HepG2 (cell line): ENCODE measurements at regions not wholly inside any gene's neighbourhood (a gene's known extent, or its start where the extent isn't known, plus 50 kb on each side); places are given as distances from the start of the nearest gene placed in this dataset.

Source experiments
- ATAC-seq: fragments of 200-7000 bp; cut with Tn5 transposase; 3 replicates; pipeline ENCODE4 v1.9.1; 2020; ENCODE audit warnings: mild to moderate bottlenecking, moderate library complexity
- BruUV-seq: library from RNA; stranded (reverse); fragments of 400-500 nt; replicated peaks from 2 replicates; lab custom pipeline; 2021; lab: Mats Ljungman, UMichigan
- CTCF ChIA-PET: fragments of 300-600 bp; formaldehyde crosslinking; extraction: SDS; loops from one replicate; lab custom pipeline; 2021; ENCODE audit warnings: low total read pairs, inconsistent platforms, low intra/inter-chr PET ratio; lab: Yijun Ruan, JAX
- POLR2A ChIA-PET: fragments of 350-600 bp; sonication (Branson Sonifier 250); formaldehyde crosslinking; loops from one replicate; lab custom pipeline; 2020; ENCODE audit warnings: antibody characterized with exemption, inconsistent platforms; lab: Yijun Ruan, JAX
- DNase-seq: peaks from one replicate; pipeline ENCODE4 v3.0.0-alpha.2; 2015; ENCODE audit warnings: low spot score
- FAIRE-seq: peaks from 3 replicates; lab custom pipeline; 2011; peaks lifted over from hg19 to GRCh38; lab: Jason Lieb, UNC
- H2AFZ ChIP-seq: one replicate; pipeline ENCODE4 v1.6.1; 2011; ENCODE audit warnings: low read length, inconsistent platforms
- H3K27ac ChIP-seq: fragments of 300-600 bp; 3 replicates; pipeline ENCODE4 v1.8.0; 2011; ENCODE audit warnings: mixed run types, mild to moderate bottlenecking, mixed read lengths, low read length, inconsistent platforms; ENCODE audit not compliant: insufficient read depth; ENCODE audit errors: extremely low read length
- H3K27me3 ChIP-seq, 2 experiments: fragments of 200-600 bp in 1 of 2; 2 replicates in 1 of 2; 3 replicates in 1 of 2; pipeline versions ENCODE4 v1.6.0 to v1.8.0; 2011; ENCODE audit warnings: low read length in 2 of 2, mild to moderate bottlenecking in 2 of 2, moderate library complexity in 2 of 2, inconsistent platforms in 1 of 2; ENCODE audit not compliant: insufficient read depth in 2 of 2, control insufficient read depth in 1 of 2
- H3K36me3 ChIP-seq, 2 experiments: fragments of 200-600 bp in 1 of 2; replicated peaks in 1 of 2; 2 replicates in 1 of 2; 3 replicates in 1 of 2; pipeline versions ENCODE4 v1.5.1 to v1.8.0; 2011; ENCODE audit warnings: low read length in 2 of 2, inconsistent platforms in 1 of 2; ENCODE audit not compliant: insufficient read depth in 2 of 2, control insufficient read depth in 1 of 2
- H3K4me1 ChIP-seq: 2 replicates; pipeline ENCODE4 v1.5.1; 2012; ENCODE audit warnings: low read length, inconsistent platforms; ENCODE audit not compliant: insufficient read depth
- H3K4me2 ChIP-seq: 2 replicates; pipeline ENCODE4 v1.6.0; 2011; ENCODE audit warnings: low read depth, low read length, inconsistent platforms
- H3K4me3 ChIP-seq, 3 experiments: fragments of 200-600 bp in 1 of 3; sonication (generic), shearing (Covaris generic) in 1 of 3; replicated peaks in 1 of 3; 2 replicates each; pipeline ENCODE4 v1.5.1; 2011 to 2016; ENCODE audit warnings: low read length in 3 of 3, inconsistent platforms in 2 of 3, low read depth in 2 of 3, mild to moderate bottlenecking in 2 of 3, control low read depth in 1 of 3, mixed read lengths in 1 of 3; ENCODE audit not compliant: insufficient read depth in 1 of 3
- H3K79me2 ChIP-seq: one replicate; pipeline ENCODE4 v1.6.1; 2011; ENCODE audit warnings: low read length, inconsistent platforms; ENCODE audit not compliant: insufficient read depth
- H3K9ac ChIP-seq: 2 replicates; pipeline ENCODE4 v1.6.0; 2011; ENCODE audit warnings: mild to moderate bottlenecking, low read depth, low read length, inconsistent platforms; ENCODE audit not compliant: insufficient read depth
- H3K9me3 ChIP-seq: 2 replicates; pipeline ENCODE4 v1.5.1; 2012; ENCODE audit warnings: mild to moderate bottlenecking, low read length
- H4K20me1 ChIP-seq: 2 replicates; pipeline ENCODE4 v1.6.0; 2011; ENCODE audit warnings: inconsistent platforms, mild to moderate bottlenecking, low read length, moderate library complexity; ENCODE audit not compliant: insufficient read depth
- BHLHE40 ChIP-seq: IDR thresholded peaks from 2 replicates; pipeline ENCODE4 v1.6.1; 2011; ENCODE audit warnings: low read length, improper control_type of control experiment
- CREB1 ChIP-seq, 2 experiments: fragments of 450-650 bp in 1 of 2; IDR thresholded peaks; 2 replicates each; pipeline ENCODE4 v1.6.1; 2016 to 2017; ENCODE audit warnings: control low read depth in 1 of 2, mild to moderate bottlenecking in 1 of 2, missing compliant biosample characterization in 1 of 2, missing genetic modification characterization in 1 of 2
- GLI4 ChIP-seq: sonication (generic); formaldehyde crosslinking; IDR thresholded peaks from 2 replicates; pipeline ENCODE4 v1.5.1; 2020; ENCODE audit warnings: missing genetic modification reagents, mild to moderate bottlenecking, moderate library complexity, borderline replicate concordance
- GPN1 ChIP-seq: sonication (generic); formaldehyde crosslinking; IDR thresholded peaks from 2 replicates; pipeline ENCODE4 v1.5.1; 2020; ENCODE audit warnings: missing genetic modification reagents, borderline replicate concordance
- MEF2D ChIP-seq: sonication (generic); formaldehyde crosslinking; IDR thresholded peaks from 2 replicates; pipeline ENCODE4 v1.5.1; 2020; ENCODE audit warnings: mild to moderate bottlenecking, missing genetic modification reagents
- MEIS2 ChIP-seq: sonication (generic); formaldehyde crosslinking; IDR thresholded peaks from 2 replicates; pipeline ENCODE4 v1.9.0; 2021; ENCODE audit warnings: mild to moderate bottlenecking, missing genetic modification reagents
- MXI1 ChIP-seq: IDR thresholded peaks from 3 replicates; pipeline ENCODE4 v1.6.1; 2012; ENCODE audit warnings: low read depth, low read length, inconsistent platforms, borderline replicate concordance
- TCF7L2 ChIP-seq: IDR thresholded peaks from 2 replicates; pipeline ENCODE4 v1.6.1; 2011; ENCODE audit warnings: mild to moderate bottlenecking, low read depth, low read length, moderate library complexity
- U2AF1 ChIP-seq: fragments of 200-400 bp; formaldehyde crosslinking; optimal IDR thresholded peaks from 2 replicates; pipeline ENCODE3; 2017; ENCODE audit warnings: mild to moderate bottlenecking, low read depth, low read length
- ZNF224 ChIP-seq: sonication (generic); formaldehyde crosslinking; IDR thresholded peaks from 2 replicates; pipeline ENCODE4 v1.5.0; 2020; ENCODE audit warnings: mild to moderate bottlenecking, missing genetic modification reagents
- ZNF615 ChIP-seq: sonication (generic); formaldehyde crosslinking; IDR thresholded peaks from 2 replicates; pipeline ENCODE4 v1.5.0; 2020; ENCODE audit warnings: mild to moderate bottlenecking, missing genetic modification reagents, borderline replicate concordance
- ZSCAN30 ChIP-seq: sonication (generic); formaldehyde crosslinking; IDR thresholded peaks from 2 replicates; pipeline ENCODE4 v1.5.0; 2020; ENCODE audit warnings: mild to moderate bottlenecking, missing genetic modification reagents
- ZZZ3 ChIP-seq: sonication (generic); formaldehyde crosslinking; IDR thresholded peaks from 2 replicates; pipeline ENCODE4 v1.4.0; 2020; ENCODE audit warnings: missing genetic modification reagents, mild to moderate bottlenecking, borderline replicate concordance
- WGBS: methylation state at CpG from one replicate; pipeline ENCODE4 v1.1.6; 2017; ENCODE audit warnings: low lambda C conversion rate; 5-methylcytosine and 5-hydroxymethylcytosine counted together
- in situ Hi-C: cut with HindIII; loops from 2 replicates; pipeline ENCODE4 v1.10.0; 2017; ENCODE audit warnings: low pct_unique_long_range_greater_than_20kb; ENCODE audit not compliant: extremely low pct_ligation_motif_present
- intact Hi-C: fragments of 100-400 bp; cut with micrococcal nuclease; formaldehyde crosslinking; loops from one replicate; pipeline ENCODE4 v1.10.0; 2022; ENCODE audit not compliant: unreplicated experiment
- TF ChIP-seq, protein P1 (sequence below): IDR thresholded peaks from 2 replicates; pipeline ENCODE4 v1.6.1; 2012; ENCODE audit warnings: low read depth, low read length, improper control_type of control experiment

GRCh38 chr3:112730210-112730609 is 89.3 kb upstream of the CCDC80 start (continued):
- no peak for TF ChIP-seq MXI1
- no peak for TF ChIP-seq BHLHE40
- TF ChIP-seq, protein P1, sequence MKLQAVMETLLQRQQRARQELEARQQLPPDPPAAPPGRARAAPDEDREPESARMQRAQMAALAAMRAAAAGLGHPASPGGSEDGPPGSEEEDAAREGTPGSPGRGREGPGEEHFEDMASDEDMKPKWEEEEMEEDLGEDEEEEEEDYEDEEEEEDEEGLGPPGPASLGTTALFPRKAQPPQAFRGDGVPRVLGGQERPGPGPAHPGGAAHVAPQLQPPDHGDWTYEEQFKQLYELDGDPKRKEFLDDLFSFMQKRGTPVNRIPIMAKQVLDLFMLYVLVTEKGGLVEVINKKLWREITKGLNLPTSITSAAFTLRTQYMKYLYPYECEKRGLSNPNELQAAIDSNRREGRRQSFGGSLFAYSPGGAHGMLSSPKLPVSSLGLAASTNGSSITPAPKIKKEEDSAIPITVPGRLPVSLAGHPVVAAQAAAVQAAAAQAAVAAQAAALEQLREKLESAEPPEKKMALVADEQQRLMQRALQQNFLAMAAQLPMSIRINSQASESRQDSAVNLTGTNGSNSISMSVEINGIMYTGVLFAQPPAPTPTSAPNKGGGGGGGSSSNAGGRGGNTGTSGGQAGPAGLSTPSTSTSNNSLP: no peak
- no peak for TF ChIP-seq MEIS2
- no peak for TF ChIP-seq ZSCAN30 (CRISPR knock-in tag)
- TF ChIP-seq TCF7L2: no peak
- TF ChIP-seq GLI4 (CRISPR knock-in tag): no peak
- TF ChIP-seq ZNF615: no peak

DNA sequence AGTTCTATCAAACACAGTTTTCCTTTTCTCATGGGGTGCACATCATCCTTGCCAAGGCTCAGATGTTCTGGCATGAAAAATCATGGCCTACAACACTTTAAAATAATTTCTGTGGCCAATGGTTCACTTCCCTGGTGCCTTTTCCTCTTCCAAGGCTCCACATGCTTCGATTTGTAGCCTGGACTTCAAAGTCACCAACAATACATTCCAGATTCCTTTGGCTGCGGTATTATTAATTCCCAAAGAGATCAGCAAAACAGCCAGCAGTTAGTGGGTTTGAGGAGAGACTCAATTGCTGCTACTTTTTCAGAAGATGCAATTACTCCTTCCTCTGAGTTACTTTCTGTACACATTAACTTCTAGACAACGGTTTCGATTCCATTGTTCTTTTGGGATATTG is 80.3 kb upstream of the CCDC80 start:
- ATAC-seq (no peak), FAIRE-seq (no peak), DNase-seq (no peak)
- no peak overlapping the region for H3K9ac ChIP-seq
- ChIA-PET POLR2A (no interaction called here), CTCF (no interaction called here)
- in situ Hi-C loops (no loop called here), intact Hi-C loops (no loop called here)
- no peaks in the 10 kb centered on the region for H3K9me3 ChIP-seq
- H3K79me2 ChIP-seq: no peaks in the 10 kb centered on the region
- no peaks in the 10 kb centered on the region for H3K4me1 ChIP-seq
- H3K4me2 ChIP-seq: no peak overlapping the region
- H4K20me1 ChIP-seq: no peaks in the 10 kb centered on the region
- WGBS: 0% methylated on average over 4 of the region's 4 CpGs
- BruUV-seq: no TSS peak
- no peaks in the 10 kb centered on the region for H3K36me3 ChIP-seq
- no peak overlapping the region for H3K4me3 ChIP-seq
- H3K27ac ChIP-seq: no peak overlapping the region
- H2AFZ ChIP-seq: no peak overlapping the region
- no peak for TF ChIP-seq ZZZ3
- TF ChIP-seq MEF2D (CRISPR knock-in tag): no peak
- no peak for TF ChIP-seq U2AF1
- no peak for TF ChIP-seq ZNF224 (CRISPR knock-in tag)
- TF ChIP-seq CREB1 (IDR thresholded peaks at IDR 0.05): no peak
- TF ChIP-seq CREB1 (CRISPR knock-in tag; IDR thresholded peaks at IDR 0.05): no peak
- TF ChIP-seq GPN1: no peak
- TF ChIP-seq, all 625 proteins: peak for 0
- H3K27me3 ChIP-seq: no peaks in the 10 kb centered on the region
